ENCODE measurements at regions not wholly inside any gene's neighbourhood (a gene's known extent, or its start where the extent isn't known, plus 50 kb on each side); places are given as distances from the start of the nearest gene placed in this dataset.

DNA sequence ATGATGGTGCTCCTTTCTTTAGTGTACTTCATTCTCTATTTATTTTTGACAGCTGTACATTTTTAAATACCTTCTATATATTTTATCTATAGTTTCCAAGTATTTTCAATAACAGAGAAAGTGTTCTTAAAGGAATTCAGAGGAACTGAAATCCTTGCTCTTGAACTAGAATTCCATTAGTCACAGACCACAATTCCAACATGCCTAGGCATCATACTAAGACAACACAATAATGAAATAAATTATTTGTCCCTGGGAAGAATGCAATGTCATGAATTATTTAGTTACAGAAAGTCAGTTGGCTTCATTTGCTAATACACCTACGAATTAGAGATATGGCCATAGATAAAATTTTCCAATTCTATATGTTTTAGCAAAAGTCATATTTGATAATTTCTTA is 671.2 kb downstream of the EPHA7 start:
- no peak for FAIRE-seq
- Histone ChIP-seq H3K56ac (replicated peaks; ENCODE audit: insufficient read length, low read depth, low read length) (no peak overlapping the region), H3K4me3 (ENCODE audit: extremely low read depth in 1 of 4, insufficient read depth in 2 of 4, low read depth in 3 of 4, low read length in 4 of 4) (no peak overlapping the region), H4K20me1 (replicated peaks in 1 of 2; ENCODE audit: control insufficient read depth in 1 of 2, insufficient read depth in 2 of 2, low read length in 2 of 2) (no peaks in the 10 kb centered on the region), H2BK12ac (ENCODE audit: low read depth, low read length) (no peak overlapping the region), H2AFZ (ENCODE audit: low read length) (no peak overlapping the region), H2BK120ac (replicated peaks; ENCODE audit: low read depth, low read length) (no peak overlapping the region), H2AK5ac (ENCODE audit: low read depth, low read length) (no peak overlapping the region), H4K8ac (ENCODE audit: extremely low read depth, insufficient read depth, low read length) (no peak overlapping the region), H3K23ac (ENCODE audit: insufficient read length) (no peak overlapping the region), H4K91ac (replicated peaks; ENCODE audit: insufficient read length, low read length) (no peak overlapping the region), H4K5ac (ENCODE audit: insufficient read length, low read depth, low read length) (no peak overlapping the region), H2BK20ac (ENCODE audit: low read length) (no peak overlapping the region), H3K4me2 (ENCODE audit: insufficient read depth in 1 of 2, low read depth in 2 of 2, low read length in 2 of 2) (no peak overlapping the region), H3K4ac (replicated peaks; ENCODE audit: insufficient read length, low read depth, low read length) (no peak overlapping the region), H3K4me1 (replicated peaks in 1 of 4; ENCODE audit: control insufficient read depth in 3 of 4, insufficient read depth in 4 of 4, low read length in 3 of 4) (no peaks in the 10 kb centered on the region), H3K79me1 (ENCODE audit: low read depth, low read length) (no peaks in the 10 kb centered on the region), H3K36me3 (ENCODE audit: control insufficient read depth in 2 of 4, insufficient read depth in 4 of 4, low read length in 3 of 4) (no peaks in the 10 kb centered on the region), H3K79me2 (ENCODE audit: control insufficient read depth in 1 of 2, insufficient read depth in 2 of 2, low read length in 2 of 2) (no peaks in the 10 kb centered on the region), H3K9ac (replicated peaks in 1 of 4; ENCODE audit: extremely low read depth in 1 of 4, low read depth in 3 of 4, low read length in 3 of 4) (no peak overlapping the region), H3K14ac (ENCODE audit: insufficient read length) (no peak overlapping the region), H3K27me3 (replicated peaks in 1 of 4; ENCODE audit: control insufficient read depth in 3 of 4, extremely low read depth in 1 of 4, insufficient read depth in 3 of 4, low read length in 3 of 4) (no peaks in the 10 kb centered on the region), H2BK15ac (ENCODE audit: low read length) (no peak overlapping the region), H3K27ac (ENCODE audit: low read depth, low read length) (no peak overlapping the region), H3K18ac (ENCODE audit: extremely low read depth, low read length) (no peak overlapping the region), H3K9me3 (ENCODE audit: insufficient read depth in 2 of 2, low read depth in 1 of 2, low read length in 1 of 2) (0 out of 4 replicates have a peak, but pooled peaks cover 0 to 3% of the 10 kb centered on the region in 2 experiments), H3K23me2 (ENCODE audit: low read depth, low read length) (no peaks in the 10 kb centered on the region), H2BK5ac (ENCODE audit: low read depth, low read length) (no peak overlapping the region)
- no peak for DNase-seq (ENCODE audit: low read depth in 1 of 2, low spot score in 2 of 2)
- ChIA-PET POLR2A (ENCODE audit: partially characterized antibody) (no interaction called here), CTCF (ENCODE audit: partially characterized antibody) (no interaction called here)
- WGBS, 2 experiments (ENCODE audit: extremely low coverage in 1 of 2, insufficient coverage in 1 of 2, insufficient read length in 1 of 2, insufficient replicate concordance in 2 of 2, low coverage in 1 of 2, low lambda C conversion rate in 2 of 2, missing lambda C conversion rate in 1 of 2): 89% methylated on average over 1 of the region's 1 CpG; no CpG with 5 or more reads in 1 of the 2 experiments
- TF ChIP-seq KDM4A (IDR thresholded peaks at IDR 0.05; ENCODE audit: low read depth, low read length, severe bottlenecking) (no peak), EGR1 (IDR thresholded peaks at IDR 0.05; ENCODE audit: borderline replicate concordance, low read depth, low read length) (no peak), YY1 (IDR thresholded peaks at IDR 0.05; ENCODE audit: low read depth, low read length) (no peak), SIX5 (IDR thresholded peaks at IDR 0.05; ENCODE audit: low read depth, low read length) (no peak), JUND (IDR thresholded peaks at IDR 0.05; ENCODE audit: low read length) (no peak), CTBP2 (IDR thresholded peaks at IDR 0.05; ENCODE audit: borderline replicate concordance, insufficient read depth, insufficient read length, low read length) (no peak), CBX5 (IDR thresholded peaks at IDR 0.05; ENCODE audit: low read depth, low read length) (no peak), SAP30 (IDR thresholded peaks at IDR 0.05; ENCODE audit: insufficient read depth, insufficient replicate concordance, low read length) (no peak), ZNF274 (IDR thresholded peaks at IDR 0.05; ENCODE audit: borderline replicate concordance, extremely low read depth, low read length) (no peak), BACH1 (IDR thresholded peaks at IDR 0.05; ENCODE audit: low read length) (no peak), CBX8 (IDR thresholded peaks at IDR 0.05; ENCODE audit: borderline replicate concordance, low read depth, low read length) (no peak), MAFK (IDR thresholded peaks at IDR 0.05; ENCODE audit: low read depth, low read length) (no peak), FOSL1 (IDR thresholded peaks at IDR 0.05; ENCODE audit: insufficient read depth, low read depth, low read length) (no peak), HDAC2 (IDR thresholded peaks at IDR 0.05; ENCODE audit: borderline replicate concordance in 1 of 2, low read depth in 2 of 2, low read length in 2 of 2) (no peak), TAF7 (optimal IDR thresholded peaks at IDR 0.05; ENCODE audit: borderline replicate concordance, low read depth, low read length) (no peak)

Measured in H1 (cell line).